HEK293 (cell line): ENCODE measurements at regions not wholly inside any gene's neighbourhood (a gene's known extent, or its start where the extent isn't known, plus 50 kb on each side); places are given as distances from the start of the nearest gene placed in this dataset.

ENCODE experiments used
- BCL11A ChIP-seq: fragments of 450-650 bp; formaldehyde crosslinking; IDR thresholded peaks from 2 replicates; pipeline ENCODE4 v1.5.1; 2016; ENCODE audit warnings: low read depth, missing biosample characterization, missing genetic modification characterization
- HOXC10 ChIP-seq: sonication (generic); formaldehyde crosslinking; IDR thresholded peaks from 2 replicates; pipeline ENCODE4 v1.8.1; 2023; ENCODE audit warnings: mild to moderate bottlenecking, missing genetic modification reagents
- PRDM1 ChIP-seq: fragments of 450-650 bp; formaldehyde crosslinking; IDR thresholded peaks from 2 replicates; pipeline ENCODE4; 2016; ENCODE audit warnings: missing biosample characterization, missing genetic modification characterization
- TCF7L2 ChIP-seq: IDR thresholded peaks from 2 replicates; pipeline ENCODE4 v1.6.1; 2011; ENCODE audit warnings: low read depth, mild to moderate bottlenecking, inconsistent platforms, low read length, moderate library complexity, borderline replicate concordance
- ZNF223 ChIP-seq: fragments of 450-650 bp; formaldehyde crosslinking; IDR thresholded peaks from 2 replicates; pipeline ENCODE4 v1.5.1; 2016; ENCODE audit warnings: missing biosample characterization, missing genetic modification characterization
- ZNF274 ChIP-seq, 2 experiments: fragments of 200-500 bp in 1 of 2; fragments of 450-650 bp in 1 of 2; sonication (Bioruptor generic) in 1 of 2; formaldehyde crosslinking in 1 of 2; IDR thresholded peaks; 2 replicates each; pipeline versions ENCODE4 v1.5.1 to v1.6.1; 2014 to 2016; ENCODE audit warnings: borderline replicate concordance in 1 of 2, inconsistent platforms in 1 of 2, low read length in 1 of 2, missing biosample characterization in 1 of 2, missing genetic modification characterization in 1 of 2
- ZNF302 ChIP-seq: fragments of 450-650 bp; formaldehyde crosslinking; IDR thresholded peaks from 2 replicates; pipeline ENCODE4 v1.5.1; 2016; ENCODE audit warnings: missing biosample characterization, missing genetic modification characterization, low read depth
- ZNF350 ChIP-seq: fragments of 450-650 bp; formaldehyde crosslinking; IDR thresholded peaks from 2 replicates; pipeline ENCODE4 v1.5.0; 2017; ENCODE audit warnings: missing biosample characterization, mild to moderate bottlenecking, missing genetic modification characterization
- ZNF48 ChIP-seq: fragments of 450-650 bp; formaldehyde crosslinking; IDR thresholded peaks from 2 replicates; pipeline ENCODE4 v1.5.1; 2016; ENCODE audit warnings: missing biosample characterization, missing genetic modification characterization
- ZNF785 ChIP-seq: fragments of 450-650 bp; formaldehyde crosslinking; IDR thresholded peaks from 2 replicates; pipeline ENCODE4 v1.5.1; 2016; ENCODE audit warnings: missing biosample characterization, missing genetic modification characterization
- TF ChIP-seq, protein P1 (sequence below): fragments of 450-650 bp; formaldehyde crosslinking; IDR thresholded peaks from 2 replicates; pipeline ENCODE4 v1.5.1; 2017; ENCODE audit warnings: missing biosample characterization, mild to moderate bottlenecking, missing genetic modification characterization, moderate library complexity
- TF ChIP-seq, protein P2 (sequence below): fragments of 450-650 bp; formaldehyde crosslinking; IDR thresholded peaks from 2 replicates; pipeline ENCODE4 v1.5.1; 2016; ENCODE audit warnings: missing biosample characterization, missing genetic modification characterization
- TF ChIP-seq, protein P3 (sequence below): fragments of 450-650 bp; formaldehyde crosslinking; IDR thresholded peaks from 2 replicates; pipeline ENCODE4 v1.5.1; 2016; ENCODE audit warnings: missing biosample characterization, missing genetic modification characterization, low read depth
- TF ChIP-seq, protein P4 (sequence below): fragments of 450-650 bp; formaldehyde crosslinking; IDR thresholded peaks from 2 replicates; pipeline ENCODE4 v1.5.1; 2016; ENCODE audit warnings: missing biosample characterization, missing genetic modification characterization

DNA sequence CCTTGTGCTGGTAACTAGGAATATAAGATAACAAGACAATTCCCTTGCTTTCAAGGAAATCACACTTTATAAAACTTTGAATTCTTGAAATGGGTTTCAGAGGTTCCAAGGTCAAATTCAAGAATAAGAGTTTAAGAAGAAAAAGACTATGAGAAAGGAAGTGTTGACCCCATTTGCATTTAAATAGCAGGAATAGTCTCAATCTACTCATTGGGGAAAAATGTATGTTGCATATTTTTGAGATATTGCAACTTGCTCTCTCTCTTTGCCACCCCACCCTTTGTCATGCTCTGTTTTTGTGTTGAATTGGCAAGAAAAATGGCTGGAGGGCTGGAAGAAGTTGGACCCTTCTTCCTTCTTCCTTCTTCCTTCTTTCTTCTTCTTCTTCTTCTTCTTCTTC is 699.2 kb downstream of the TUSC7 start:
- TF ChIP-seq, protein P1, sequence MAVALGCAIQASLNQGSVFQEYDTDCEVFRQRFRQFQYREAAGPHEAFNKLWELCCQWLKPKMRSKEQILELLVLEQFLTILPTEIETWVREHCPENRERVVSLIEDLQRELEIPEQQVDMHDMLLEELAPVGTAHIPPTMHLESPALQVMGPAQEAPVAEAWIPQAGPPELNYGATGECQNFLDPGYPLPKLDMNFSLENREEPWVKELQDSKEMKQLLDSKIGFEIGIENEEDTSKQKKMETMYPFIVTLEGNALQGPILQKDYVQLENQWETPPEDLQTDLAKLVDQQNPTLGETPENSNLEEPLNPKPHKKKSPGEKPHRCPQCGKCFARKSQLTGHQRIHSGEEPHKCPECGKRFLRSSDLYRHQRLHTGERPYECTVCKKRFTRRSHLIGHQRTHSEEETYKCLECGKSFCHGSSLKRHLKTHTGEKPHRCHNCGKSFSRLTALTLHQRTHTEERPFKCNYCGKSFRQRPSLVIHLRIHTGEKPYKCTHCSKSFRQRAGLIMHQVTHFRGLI (tag by site-specific recombination), result no peak
- TF ChIP-seq BCL11A (tag by site-specific recombination) (no peak), ZNF785 (tag by site-specific recombination) (no peak), PRDM1 (tag by site-specific recombination) (no peak), ZNF350 (tag by site-specific recombination) (no peak), TCF7L2 (no peak), ZNF48 (tag by site-specific recombination) (no peak), HOXC10 (CRISPR knock-in tag) (no peak), ZNF302 (tag by site-specific recombination) (no peak), ZNF223 (tag by site-specific recombination) (no peak), ZNF274 (IDR thresholded peaks at IDR 0.05; ENCODE audit: low read length) (no peak), ZNF274 (tag by site-specific recombination; IDR thresholded peaks at IDR 0.05; ENCODE audit: borderline replicate concordance) (no peak)
- TF ChIP-seq, protein P2, sequence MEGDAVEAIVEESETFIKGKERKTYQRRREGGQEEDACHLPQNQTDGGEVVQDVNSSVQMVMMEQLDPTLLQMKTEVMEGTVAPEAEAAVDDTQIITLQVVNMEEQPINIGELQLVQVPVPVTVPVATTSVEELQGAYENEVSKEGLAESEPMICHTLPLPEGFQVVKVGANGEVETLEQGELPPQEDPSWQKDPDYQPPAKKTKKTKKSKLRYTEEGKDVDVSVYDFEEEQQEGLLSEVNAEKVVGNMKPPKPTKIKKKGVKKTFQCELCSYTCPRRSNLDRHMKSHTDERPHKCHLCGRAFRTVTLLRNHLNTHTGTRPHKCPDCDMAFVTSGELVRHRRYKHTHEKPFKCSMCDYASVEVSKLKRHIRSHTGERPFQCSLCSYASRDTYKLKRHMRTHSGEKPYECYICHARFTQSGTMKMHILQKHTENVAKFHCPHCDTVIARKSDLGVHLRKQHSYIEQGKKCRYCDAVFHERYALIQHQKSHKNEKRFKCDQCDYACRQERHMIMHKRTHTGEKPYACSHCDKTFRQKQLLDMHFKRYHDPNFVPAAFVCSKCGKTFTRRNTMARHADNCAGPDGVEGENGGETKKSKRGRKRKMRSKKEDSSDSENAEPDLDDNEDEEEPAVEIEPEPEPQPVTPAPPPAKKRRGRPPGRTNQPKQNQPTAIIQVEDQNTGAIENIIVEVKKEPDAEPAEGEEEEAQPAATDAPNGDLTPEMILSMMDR (tag by site-specific recombination), result no peak
- TF ChIP-seq, protein P3, sequence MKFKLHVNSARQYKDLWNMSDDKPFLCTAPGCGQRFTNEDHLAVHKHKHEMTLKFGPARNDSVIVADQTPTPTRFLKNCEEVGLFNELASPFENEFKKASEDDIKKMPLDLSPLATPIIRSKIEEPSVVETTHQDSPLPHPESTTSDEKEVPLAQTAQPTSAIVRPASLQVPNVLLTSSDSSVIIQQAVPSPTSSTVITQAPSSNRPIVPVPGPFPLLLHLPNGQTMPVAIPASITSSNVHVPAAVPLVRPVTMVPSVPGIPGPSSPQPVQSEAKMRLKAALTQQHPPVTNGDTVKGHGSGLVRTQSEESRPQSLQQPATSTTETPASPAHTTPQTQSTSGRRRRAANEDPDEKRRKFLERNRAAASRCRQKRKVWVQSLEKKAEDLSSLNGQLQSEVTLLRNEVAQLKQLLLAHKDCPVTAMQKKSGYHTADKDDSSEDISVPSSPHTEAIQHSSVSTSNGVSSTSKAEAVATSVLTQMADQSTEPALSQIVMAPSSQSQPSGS (tag by site-specific recombination), result no peak
- TF ChIP-seq, protein P4, sequence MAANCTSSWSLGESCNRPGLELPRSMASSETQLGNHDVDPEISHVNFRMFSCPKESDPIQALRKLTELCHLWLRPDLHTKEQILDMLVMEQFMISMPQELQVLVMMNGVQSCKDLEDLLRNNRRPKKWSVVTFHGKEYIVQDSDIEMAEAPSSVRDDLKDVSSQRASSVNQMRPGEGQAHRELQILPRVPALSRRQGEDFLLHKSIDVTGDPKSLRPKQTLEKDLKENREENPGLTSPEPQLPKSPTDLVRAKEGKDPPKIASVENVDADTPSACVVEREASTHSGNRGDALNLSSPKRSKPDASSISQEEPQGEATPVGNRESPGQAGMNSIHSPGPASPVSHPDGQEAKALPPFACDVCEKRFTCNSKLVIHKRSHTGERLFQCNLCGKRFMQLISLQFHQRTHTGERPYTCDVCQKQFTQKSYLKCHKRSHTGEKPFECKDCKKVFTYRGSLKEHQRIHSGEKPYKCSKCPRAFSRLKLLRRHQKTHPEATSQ (tag by site-specific recombination), result no peak
